ENCODE measurements at regions not wholly inside any gene's neighbourhood (a gene's known extent, or its start where the extent isn't known, plus 50 kb on each side); places are given as distances from the start of the nearest gene placed in this dataset.
A peak's percentile ranks its signal among the peaks of the same experiment; 100 is the strongest.

DNA sequence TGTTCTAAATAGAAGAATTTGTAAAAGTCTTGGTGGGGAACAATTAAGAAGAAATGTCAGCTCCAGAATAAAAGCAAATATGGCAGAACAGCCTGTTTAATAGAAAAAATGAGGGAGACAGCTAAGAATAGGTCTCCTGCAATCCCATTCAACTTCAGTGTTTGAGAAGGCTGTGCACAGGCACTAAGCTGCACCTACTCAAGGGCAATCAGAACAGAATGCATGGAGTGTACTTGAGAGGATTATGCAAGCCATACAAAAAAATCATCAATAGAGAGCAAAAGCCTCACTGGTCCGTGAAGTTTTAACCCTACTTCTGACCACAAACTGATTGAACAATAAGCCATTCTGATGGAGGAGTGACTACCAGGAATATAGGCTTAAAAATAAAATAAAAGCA is 690.7 kb upstream of the PCDH15 start:
- TF ChIP-seq PPARA (CRISPR knock-in tag; IDR thresholded peaks at IDR 0.05; ENCODE audit: borderline replicate concordance), result no peak
- no peak for TF ChIP-seq ISL1 (CRISPR knock-in tag; IDR thresholded peaks at IDR 0.05)
- no peak for TF ChIP-seq RARB (CRISPR knock-in tag; IDR thresholded peaks at IDR 0.05)
- no peak for TF ChIP-seq OSR1 (CRISPR knock-in tag; IDR thresholded peaks at IDR 0.05)
- TF ChIP-seq ARNTL (CRISPR knock-in tag; IDR thresholded peaks at IDR 0.05; ENCODE audit: borderline replicate concordance, low read depth), result no peak
- no peak for TF ChIP-seq ZNF8 (CRISPR knock-in tag; IDR thresholded peaks at IDR 0.05)
- ATAC-seq, result no peak

- TF ChIP-seq TCF4 (CRISPR knock-in tag; IDR thresholded peaks at IDR 0.05; ENCODE audit: borderline replicate concordance), result no peak
- no peak for TF ChIP-seq TOX (CRISPR knock-in tag; IDR thresholded peaks at IDR 0.05; ENCODE audit: borderline replicate concordance)
- no peak for TF ChIP-seq ARNTL (CRISPR knock-in tag; IDR thresholded peaks at IDR 0.05; ENCODE audit: borderline replicate concordance, low read depth)
- TF ChIP-seq, protein P1, sequence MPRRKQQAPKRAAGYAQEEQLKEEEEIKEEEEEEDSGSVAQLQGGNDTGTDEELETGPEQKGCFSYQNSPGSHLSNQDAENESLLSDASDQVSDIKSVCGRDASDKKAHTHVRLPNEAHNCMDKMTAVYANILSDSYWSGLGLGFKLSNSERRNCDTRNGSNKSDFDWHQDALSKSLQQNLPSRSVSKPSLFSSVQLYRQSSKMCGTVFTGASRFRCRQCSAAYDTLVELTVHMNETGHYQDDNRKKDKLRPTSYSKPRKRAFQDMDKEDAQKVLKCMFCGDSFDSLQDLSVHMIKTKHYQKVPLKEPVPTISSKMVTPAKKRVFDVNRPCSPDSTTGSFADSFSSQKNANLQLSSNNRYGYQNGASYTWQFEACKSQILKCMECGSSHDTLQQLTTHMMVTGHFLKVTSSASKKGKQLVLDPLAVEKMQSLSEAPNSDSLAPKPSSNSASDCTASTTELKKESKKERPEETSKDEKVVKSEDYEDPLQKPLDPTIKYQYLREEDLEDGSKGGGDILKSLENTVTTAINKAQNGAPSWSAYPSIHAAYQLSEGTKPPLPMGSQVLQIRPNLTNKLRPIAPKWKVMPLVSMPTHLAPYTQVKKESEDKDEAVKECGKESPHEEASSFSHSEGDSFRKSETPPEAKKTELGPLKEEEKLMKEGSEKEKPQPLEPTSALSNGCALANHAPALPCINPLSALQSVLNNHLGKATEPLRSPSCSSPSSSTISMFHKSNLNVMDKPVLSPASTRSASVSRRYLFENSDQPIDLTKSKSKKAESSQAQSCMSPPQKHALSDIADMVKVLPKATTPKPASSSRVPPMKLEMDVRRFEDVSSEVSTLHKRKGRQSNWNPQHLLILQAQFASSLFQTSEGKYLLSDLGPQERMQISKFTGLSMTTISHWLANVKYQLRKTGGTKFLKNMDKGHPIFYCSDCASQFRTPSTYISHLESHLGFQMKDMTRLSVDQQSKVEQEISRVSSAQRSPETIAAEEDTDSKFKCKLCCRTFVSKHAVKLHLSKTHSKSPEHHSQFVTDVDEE (CRISPR knock-in tag; IDR thresholded peaks at IDR 0.05), result no peak
- TF ChIP-seq ESRRG (CRISPR knock-in tag; IDR thresholded peaks at IDR 0.05), result no peak
- TF ChIP-seq, protein P2, sequence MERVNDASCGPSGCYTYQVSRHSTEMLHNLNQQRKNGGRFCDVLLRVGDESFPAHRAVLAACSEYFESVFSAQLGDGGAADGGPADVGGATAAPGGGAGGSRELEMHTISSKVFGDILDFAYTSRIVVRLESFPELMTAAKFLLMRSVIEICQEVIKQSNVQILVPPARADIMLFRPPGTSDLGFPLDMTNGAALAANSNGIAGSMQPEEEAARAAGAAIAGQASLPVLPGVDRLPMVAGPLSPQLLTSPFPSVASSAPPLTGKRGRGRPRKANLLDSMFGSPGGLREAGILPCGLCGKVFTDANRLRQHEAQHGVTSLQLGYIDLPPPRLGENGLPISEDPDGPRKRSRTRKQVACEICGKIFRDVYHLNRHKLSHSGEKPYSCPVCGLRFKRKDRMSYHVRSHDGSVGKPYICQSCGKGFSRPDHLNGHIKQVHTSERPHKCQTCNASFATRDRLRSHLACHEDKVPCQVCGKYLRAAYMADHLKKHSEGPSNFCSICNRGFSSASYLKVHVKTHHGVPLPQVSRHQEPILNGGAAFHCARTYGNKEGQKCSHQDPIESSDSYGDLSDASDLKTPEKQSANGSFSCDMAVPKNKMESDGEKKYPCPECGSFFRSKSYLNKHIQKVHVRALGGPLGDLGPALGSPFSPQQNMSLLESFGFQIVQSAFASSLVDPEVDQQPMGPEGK (CRISPR knock-in tag; IDR thresholded peaks at IDR 0.05; ENCODE audit: borderline replicate concordance), result no peak
- TF ChIP-seq BACH2 (CRISPR knock-in tag; IDR thresholded peaks at IDR 0.05; ENCODE audit: borderline replicate concordance), result no peak
- no peak for TF ChIP-seq ISL1 (CRISPR knock-in tag; IDR thresholded peaks at IDR 0.05)
- TF ChIP-seq, protein P3, sequence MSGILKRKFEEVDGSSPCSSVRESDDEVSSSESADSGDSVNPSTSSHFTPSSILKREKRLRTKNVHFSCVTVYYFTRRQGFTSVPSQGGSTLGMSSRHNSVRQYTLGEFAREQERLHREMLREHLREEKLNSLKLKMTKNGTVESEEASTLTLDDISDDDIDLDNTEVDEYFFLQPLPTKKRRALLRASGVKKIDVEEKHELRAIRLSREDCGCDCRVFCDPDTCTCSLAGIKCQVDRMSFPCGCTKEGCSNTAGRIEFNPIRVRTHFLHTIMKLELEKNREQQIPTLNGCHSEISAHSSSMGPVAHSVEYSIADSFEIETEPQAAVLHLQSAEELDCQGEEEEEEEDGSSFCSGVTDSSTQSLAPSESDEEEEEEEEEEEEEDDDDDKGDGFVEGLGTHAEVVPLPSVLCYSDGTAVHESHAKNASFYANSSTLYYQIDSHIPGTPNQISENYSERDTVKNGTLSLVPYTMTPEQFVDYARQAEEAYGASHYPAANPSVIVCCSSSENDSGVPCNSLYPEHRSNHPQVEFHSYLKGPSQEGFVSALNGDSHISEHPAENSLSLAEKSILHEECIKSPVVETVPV (CRISPR knock-in tag; IDR thresholded peaks at IDR 0.05), result no peak
- no peak for TF ChIP-seq ZC3H10 (CRISPR knock-in tag; IDR thresholded peaks at IDR 0.05)
- no peak for TF ChIP-seq ZNF8 (CRISPR knock-in tag; IDR thresholded peaks at IDR 0.05)
- TF ChIP-seq CSDC2 (CRISPR knock-in tag; IDR thresholded peaks at IDR 0.05), result no peak
- TF ChIP-seq OSR1 (CRISPR knock-in tag; IDR thresholded peaks at IDR 0.05), result no peak
- no peak for ATAC-seq
Observed at GRCh38 chr10:55485827-55486226, 684.8 kb upstream of the PCDH15 start.

- peak; percentile 90 for TF ChIP-seq ISL1 (CRISPR knock-in tag; IDR thresholded peaks at IDR 0.05)
- no peak for TF ChIP-seq TOX (CRISPR knock-in tag; IDR thresholded peaks at IDR 0.05; ENCODE audit: borderline replicate concordance)
- TF ChIP-seq, protein P2 (CRISPR knock-in tag; IDR thresholded peaks at IDR 0.05; ENCODE audit: borderline replicate concordance), result no peak
- peak; percentile 84 for ATAC-seq
Observed at GRCh38 chr10:55476129-55476528, 675.1 kb upstream of the PCDH15 start.

DNA sequence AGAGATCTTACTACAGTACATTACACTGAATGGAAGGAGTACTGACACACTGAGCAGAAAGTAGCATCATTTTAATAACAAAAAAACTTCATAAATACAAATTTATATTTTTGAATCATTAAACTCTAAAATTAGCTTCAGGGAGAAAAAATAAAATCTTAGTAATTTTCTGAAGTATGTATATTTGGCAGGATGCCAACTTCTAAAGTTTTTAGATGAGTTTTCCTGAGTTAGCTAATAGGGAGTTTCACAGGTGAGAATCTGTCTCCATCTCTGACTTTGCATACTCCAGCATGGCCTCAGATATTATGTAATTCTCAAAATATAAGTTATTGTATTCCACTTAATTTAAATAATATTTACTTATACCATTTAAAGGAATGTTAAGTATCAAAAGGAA is 673.2 kb upstream of the PCDH15 start:
- ATAC-seq, result no peak
- TF ChIP-seq, protein P2 (CRISPR knock-in tag; IDR thresholded peaks at IDR 0.05; ENCODE audit: borderline replicate concordance), result no peak
- TF ChIP-seq ISL1 (CRISPR knock-in tag; IDR thresholded peaks at IDR 0.05) (no peak), ZNF8 (CRISPR knock-in tag; IDR thresholded peaks at IDR 0.05) (no peak), ZNF70 (CRISPR knock-in tag; IDR thresholded peaks at IDR 0.05) (no peak), ZC3H10 (CRISPR knock-in tag; IDR thresholded peaks at IDR 0.05) (no peak), TOX (CRISPR knock-in tag; IDR thresholded peaks at IDR 0.05; ENCODE audit: borderline replicate concordance) (no peak), CREB5 (CRISPR knock-in tag; IDR thresholded peaks at IDR 0.05; ENCODE audit: low read depth) (no peak), ESRRG (CRISPR knock-in tag; IDR thresholded peaks at IDR 0.05) (no peak), SNAI2 (CRISPR knock-in tag; IDR thresholded peaks at IDR 0.05) (no peak), TCF4 (CRISPR knock-in tag; IDR thresholded peaks at IDR 0.05; ENCODE audit: borderline replicate concordance) (no peak), ARNTL (CRISPR knock-in tag; IDR thresholded peaks at IDR 0.05; ENCODE audit: borderline replicate concordance, low read depth) (no peak), RARB (CRISPR knock-in tag; IDR thresholded peaks at IDR 0.05) (no peak)
- TF ChIP-seq, protein P3 (CRISPR knock-in tag; IDR thresholded peaks at IDR 0.05), result no peak
- TF ChIP-seq, protein P4, sequence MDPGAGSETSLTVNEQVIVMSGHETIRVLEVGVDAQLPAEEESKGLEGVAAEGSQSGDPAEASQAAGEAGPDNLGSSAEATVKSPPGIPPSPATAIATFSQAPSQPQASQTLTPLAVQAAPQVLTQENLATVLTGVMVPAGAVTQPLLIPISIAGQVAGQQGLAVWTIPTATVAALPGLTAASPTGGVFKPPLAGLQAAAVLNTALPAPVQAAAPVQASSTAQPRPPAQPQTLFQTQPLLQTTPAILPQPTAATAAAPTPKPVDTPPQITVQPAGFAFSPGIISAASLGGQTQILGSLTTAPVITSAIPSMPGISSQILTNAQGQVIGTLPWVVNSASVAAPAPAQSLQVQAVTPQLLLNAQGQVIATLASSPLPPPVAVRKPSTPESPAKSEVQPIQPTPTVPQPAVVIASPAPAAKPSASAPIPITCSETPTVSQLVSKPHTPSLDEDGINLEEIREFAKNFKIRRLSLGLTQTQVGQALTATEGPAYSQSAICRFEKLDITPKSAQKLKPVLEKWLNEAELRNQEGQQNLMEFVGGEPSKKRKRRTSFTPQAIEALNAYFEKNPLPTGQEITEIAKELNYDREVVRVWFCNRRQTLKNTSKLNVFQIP (CRISPR knock-in tag; IDR thresholded peaks at IDR 0.05; ENCODE audit: borderline replicate concordance, low read depth), result no peak
